HG02571 (cell line): ENCODE measurements at regions not wholly inside any gene's neighbourhood (a gene's known extent, or its start where the extent isn't known, plus 50 kb on each side); places are given as distances from the start of the nearest gene placed in this dataset.

Source experiments
- ATAC-seq: cut with Tn5 transposase; IDR thresholded peaks from one replicate; pipeline ENCODE4 v1.9.1; 2021; ENCODE audit warnings: mild to moderate bottlenecking, moderate library complexity; ENCODE audit not compliant: unreplicated experiment

DNA sequence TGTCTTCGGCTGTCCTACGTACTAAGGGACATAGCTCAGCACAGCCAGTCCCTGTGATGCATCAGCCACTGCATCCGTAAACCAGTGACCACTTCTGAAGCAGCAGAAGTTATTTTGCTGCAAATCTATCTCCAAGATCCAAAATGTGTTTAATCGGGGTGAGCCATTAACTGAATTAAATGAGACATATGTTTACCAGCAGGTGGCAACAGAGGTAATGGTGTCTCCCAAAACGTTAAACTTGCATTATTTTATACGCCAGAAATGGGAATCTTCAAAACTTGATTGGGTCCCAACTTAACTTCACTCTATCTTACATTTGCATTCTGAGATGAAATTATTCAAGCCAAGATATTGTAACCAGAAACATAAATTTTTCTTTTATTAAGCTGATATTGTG is 75.3 kb upstream of the BOC start:
- no peak for ATAC-seq

DNA sequence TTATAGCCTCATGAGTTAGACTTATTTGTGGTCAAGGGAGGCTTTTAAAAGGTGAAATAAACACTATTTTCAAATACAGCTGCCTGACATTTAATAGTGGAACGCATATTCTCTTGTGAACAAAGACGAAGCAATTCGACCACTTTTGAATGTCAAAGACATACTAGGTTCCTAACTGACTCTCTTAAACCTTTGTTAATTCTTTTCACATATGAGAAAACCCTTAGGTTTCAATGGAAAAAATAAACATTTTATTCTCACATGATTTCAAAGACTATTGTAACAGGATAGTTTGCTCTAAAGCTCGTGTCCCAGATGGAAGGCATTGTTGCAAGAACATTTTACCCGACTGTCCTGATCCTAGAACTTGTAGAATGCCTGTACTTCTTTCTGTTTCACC is 74.8 kb upstream of the BOC start:
- no peak for ATAC-seq

DNA sequence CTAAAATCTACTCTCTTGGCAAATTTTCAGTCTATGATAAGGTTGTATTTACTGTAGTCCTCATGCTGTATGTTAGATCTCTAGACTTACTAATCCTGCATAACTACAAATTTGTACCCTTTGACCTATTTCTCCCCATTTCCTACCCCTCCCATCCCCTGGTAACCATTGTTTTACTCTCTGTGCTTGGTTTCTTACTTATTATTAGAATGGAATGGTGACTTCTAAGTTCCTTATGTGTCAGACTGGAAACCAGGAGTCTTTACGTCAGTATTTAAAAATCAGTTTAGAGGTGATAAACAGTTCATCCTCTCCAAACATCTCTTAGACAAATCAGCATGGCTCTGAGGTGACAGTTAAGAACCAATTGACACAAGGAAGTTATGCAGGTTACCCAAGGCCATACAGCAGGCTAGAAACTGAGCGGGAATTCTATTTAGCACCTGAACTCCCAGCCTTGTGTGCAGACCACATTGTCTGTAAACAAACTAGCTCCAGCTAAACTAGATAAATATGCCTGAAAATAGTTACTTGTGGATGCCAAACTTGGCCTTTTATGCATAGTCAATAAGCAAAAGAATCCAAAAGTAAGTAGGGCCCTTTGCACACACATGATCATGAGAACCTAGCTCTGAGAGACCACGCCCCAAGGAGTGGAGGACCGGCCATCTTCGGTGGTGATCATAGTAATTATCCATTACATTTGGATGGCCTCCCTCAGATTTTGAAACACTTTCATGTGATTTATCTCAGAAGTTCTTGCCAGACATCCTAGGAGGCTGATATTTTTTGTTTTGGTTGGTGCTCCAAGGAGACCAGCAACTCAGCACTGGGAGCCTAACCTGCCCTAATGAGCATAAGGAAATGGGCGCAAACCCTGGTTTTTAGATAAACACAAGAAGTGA is 72.3 kb upstream of the BOC start:
- ATAC-seq, result no peak

DNA sequence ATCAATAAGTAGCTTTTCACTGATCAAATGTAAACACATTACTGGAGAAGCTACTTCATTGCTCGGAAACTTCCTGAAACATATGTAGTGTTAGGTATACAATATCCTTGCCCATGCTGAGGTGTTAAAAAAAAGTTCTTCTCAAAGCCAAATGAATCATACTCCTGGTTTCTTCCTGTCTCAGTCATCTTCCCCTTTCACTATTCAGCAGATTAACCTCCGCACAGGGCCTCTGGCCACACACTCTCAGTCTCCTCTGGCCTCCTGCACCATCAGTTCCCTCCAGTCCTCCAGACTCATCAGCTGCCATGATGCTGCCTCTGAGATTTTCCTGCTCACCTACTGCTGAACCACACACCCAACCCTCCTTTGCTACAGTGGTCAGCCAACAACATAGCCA is 70.5 kb upstream of the BOC start:
- ATAC-seq, result no peak

DNA sequence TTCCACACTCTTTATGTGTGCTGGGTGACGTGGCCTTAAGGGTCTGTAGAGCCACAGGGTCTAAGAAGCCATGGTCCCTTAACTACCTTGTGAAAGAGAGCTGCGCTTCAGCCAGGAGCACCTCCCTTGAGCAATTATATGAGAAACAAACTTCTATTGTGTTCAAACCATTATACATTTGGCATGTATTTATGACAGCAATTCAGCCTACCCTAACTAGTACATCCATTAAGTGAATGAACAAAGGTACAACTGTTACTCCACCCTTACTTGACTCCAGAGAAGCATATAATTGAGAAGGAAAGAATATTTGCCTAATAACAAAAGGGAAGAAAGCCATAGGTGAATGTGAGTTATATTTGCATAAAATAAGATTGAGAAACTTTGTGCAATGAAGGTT is 69.8 kb upstream of the BOC start:
- ATAC-seq, result no peak

DNA sequence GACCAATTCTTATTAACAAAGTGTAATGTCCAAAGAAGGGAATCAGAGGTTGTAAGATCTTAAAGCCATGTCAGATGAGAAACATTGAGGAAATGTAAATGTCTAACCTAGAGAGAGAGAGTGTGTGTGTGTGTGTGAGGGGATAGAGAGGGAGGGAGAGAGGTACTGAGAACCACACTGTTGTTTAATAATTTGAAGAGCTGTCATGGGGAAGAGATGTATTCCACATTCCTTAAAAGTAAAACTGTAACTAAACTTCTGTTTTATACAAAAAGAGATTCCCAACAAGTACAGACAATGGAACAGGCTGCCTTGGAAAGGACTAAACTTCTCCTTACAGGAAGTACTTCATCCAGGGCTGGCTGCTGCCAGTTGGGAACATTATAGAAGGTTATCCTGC is 68.9 kb upstream of the BOC start:
- ATAC-seq, result no peak

DNA sequence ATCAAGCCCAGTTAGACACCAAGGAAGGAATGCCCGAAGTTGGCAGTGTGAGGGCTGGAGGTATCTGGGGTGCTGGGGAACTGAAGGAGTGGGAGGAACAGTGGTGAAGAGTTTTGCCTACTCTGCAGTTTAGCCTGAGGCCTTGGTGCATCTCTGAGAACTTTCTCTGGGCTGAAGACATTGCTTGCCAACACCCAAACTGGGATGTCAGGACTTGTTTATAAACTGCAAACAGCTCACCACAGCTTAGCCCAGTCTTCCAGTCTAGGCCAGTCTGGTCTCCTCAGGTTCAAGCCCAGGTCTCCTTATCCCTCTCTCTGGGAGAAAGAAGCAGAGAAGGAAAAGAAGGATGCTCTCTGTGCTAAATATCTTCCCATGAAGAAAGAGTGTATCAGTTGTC is 68.0 kb upstream of the BOC start:
- ATAC-seq, result no peak

DNA sequence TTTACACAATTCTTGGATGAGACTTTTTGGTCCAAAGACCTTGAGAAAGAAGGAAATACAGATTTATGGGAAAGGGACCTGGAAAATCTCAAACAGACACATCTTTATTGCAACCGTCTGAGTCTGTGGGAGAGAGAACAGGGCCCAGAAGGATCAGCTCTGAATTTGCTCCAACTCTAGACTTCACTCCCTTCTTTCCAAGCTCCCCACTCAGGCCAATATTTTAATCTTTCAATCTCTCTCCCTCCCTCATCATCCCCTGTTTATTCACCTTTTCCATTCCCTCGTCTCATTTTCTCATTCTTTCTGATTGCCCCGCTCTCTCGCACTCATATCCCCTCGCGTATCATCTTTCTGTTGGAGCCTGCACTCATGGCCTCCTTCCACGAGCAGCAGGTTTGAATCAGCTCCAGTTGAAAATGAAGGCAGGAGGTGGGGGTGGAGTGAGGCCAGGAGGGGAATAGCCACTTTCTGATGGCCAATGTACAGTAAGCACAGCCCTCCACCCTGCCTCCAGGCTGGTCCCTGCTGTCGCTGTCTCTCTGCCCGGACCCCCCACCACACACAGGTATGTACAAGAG is 63.6 kb upstream of the BOC start:
- ATAC-seq, result no peak

DNA sequence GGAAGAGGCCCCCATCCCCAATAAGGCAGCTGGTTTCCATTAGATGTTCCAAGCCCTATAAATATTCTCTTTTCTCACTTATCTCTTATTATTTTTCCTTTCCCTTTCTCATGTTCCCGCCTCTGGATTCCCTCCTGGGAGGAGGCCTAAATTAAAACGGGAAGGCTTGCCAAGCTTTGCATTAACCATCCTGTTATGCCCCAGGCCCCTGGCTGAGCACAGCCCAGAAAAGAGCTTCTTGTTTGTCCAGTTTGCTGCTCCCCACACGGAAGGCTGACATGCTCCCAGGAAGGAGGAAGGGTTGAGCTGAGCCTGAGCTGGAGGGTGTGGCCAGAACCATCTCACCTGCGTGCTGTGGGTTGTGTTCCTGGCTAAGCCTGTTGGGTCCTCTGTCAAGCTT is 63.1 kb upstream of the BOC start:
- no peak for ATAC-seq

DNA sequence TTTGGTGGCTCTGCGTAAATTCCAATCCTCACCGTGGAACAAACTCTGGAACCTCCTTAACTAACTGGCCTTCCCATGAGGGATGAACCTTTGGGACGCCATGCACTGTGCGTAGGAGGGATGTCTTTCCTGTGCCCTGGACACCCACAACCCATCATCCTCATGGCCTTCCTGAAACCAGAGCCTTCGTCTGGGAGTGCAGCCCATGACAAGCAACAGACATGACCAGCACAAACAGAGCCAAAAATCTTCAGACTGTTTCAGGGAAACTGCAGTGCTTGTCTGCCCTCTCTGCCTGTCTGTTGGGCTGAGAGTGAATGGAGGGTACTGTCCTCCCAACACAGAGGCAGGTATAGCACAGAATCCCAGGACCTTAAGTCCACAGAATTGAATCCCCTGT is 61.1 kb upstream of the BOC start:
- ATAC-seq, result no peak

DNA sequence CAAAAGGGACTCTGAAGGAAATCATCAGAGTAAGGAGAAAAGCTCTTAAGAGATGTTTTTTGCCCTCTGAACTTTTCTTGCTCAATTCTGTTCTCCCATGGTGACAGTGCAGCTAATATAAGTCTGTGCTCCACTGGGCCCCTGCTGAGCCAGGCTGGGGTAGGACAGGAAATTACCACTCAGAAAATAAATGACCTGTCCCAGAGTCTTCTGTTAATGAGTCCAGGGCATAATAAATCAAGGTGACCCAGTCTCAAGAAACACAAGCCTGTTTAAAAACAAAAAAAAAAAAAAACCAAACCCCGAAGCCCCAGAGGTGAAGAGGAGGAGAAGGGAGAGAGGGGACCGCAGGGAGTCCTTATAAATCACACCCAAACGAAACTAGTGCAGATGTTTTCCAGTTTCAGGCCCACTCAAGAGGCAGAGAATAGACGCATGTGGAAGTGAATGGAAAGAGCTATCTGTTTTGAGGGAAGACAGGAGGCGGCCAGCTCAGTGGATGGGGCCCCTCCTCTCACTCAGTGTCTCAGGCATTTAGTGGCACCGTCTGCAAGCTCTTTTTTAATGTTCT is 59.8 kb upstream of the BOC start:
- no peak for ATAC-seq

DNA sequence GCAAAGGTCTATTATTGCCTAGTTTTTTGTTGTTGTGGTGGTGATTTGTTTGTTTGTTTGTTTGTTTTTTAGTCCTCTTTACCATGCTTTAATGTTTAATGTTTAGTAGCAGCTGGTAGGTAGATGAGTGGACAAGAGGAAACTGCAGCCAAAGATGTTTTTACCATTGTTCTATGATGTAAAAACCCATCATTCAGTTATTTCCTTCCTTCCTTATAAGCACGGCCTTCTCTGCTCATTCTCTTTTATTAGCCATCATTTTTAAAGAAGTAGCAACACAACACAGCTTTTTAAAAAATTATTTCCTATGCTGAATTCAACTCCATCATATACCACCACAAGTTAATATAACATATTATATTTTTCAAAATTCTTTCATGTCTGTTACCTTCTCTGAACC is 58.5 kb upstream of the BOC start:
- ATAC-seq, result no peak

DNA sequence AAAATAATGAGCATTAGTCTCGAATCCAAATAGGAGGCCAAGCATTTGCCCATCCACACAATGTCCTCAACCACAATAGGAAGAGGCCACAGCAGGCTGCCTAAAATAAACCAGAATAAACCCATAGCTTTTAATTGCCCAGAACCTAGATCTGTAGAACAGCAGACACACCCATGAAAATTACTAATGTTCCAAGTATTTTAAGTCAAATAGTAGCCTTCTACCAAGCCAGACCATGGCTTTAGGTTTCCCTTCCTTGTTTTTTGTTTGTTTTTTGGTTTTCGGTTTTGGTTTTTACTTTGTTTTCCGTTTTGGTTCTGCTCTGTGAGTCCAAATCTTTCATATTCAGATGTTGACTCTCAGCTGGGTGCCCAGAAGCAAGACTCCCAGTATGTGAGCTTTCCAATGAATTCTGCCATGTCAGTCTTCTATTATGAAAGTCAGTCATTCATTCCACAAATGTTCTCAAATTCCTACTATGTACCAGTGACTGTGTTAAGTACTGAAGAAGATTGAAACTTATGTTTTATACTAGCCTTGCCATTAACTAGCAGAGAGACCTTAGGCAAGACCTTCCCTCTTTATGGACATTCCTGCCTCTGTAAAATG is 57.8 kb upstream of the BOC start:
- ATAC-seq, result peak; percentile 83

DNA sequence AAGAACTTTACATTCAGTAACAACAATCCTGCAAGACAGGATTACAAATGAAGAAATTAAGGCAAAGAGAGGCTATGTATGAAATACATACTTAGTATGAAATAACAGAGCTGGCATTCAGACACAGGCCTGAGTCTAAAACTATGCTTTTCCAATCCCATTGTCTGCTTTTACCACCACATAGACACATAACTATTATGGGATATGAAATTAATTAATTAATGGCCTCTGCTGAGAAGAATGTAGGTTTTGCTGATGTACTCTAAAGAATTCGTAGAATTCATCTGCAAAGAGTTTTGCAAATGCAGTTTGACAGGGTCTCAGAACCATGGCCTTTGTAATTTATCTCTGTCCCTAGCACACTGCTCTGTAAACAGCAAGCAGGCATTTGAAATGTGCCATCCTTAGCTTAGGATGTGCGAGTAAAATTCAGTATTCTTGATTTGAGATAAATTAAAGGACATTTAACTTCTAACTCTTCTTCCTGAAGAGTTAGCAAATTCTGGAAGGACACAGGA is 54.5 kb upstream of the BOC start:
- no peak for ATAC-seq

DNA sequence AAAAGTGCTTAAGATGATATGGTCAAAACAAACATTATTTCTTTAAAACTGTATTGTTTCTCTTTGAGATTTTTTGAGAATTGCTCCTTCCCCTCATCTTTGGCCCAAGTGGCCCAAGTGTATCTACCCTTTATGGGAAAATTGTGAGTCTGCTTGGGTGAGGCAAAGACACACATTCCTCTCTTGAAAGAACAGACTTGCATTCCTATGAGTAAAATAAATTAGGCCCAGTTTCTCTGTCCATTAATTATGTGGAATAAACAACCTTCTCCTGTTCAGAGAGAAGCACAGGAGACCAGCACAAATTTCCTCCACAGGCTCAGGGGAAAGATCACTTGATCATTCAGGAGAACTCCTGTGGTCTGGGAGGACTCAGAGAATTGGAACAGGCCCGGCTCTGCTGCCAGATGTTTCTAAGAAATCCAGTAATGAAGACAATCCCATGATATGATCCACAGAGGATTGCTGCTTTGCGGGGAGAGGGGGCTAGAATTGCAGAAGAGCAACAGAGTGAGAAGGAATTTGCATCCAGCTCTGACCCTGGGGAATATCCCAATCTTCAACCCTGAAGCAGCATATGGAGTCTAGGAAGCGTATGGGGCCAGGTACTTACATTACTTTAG is 53.8 kb upstream of the BOC start:
- ATAC-seq, result no peak

DNA sequence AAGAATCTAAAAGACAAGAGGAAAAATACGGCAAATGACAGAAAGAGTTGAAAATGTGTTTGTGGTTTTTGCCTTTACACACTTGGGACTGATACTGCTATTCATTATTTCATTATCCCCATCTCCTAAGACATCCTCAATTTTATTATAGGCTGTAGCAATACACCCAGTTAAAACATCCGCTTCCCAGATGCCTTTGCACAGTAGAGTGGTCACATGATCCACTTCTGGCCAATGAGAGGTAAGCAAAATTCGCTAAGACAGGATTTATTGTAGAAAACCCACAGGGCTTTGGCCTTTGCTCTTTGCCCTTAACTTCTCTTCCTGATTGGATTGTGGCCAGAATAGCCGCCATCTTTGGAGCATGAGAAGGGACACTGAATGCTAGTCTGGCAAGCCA is 53.2 kb upstream of the BOC start:
- no peak for ATAC-seq
